VCaP (cell line): ENCODE measurements at regions not wholly inside any gene's neighbourhood (a gene's known extent, or its start where the extent isn't known, plus 50 kb on each side); places are given as distances from the start of the nearest gene placed in this dataset.

ENCODE experiments used
- H3K27ac ChIP-seq: fragments of 450-650 bp; 2 replicates; pipeline ENCODE4 v1.5.1; 2017
- CTCF ChIP-seq: fragments of 450-650 bp; conservative IDR thresholded peaks from 2 replicates; pipeline ENCODE4 v1.5.1; 2017; ENCODE audit warnings: mild to moderate bottlenecking, moderate library complexity

DNA sequence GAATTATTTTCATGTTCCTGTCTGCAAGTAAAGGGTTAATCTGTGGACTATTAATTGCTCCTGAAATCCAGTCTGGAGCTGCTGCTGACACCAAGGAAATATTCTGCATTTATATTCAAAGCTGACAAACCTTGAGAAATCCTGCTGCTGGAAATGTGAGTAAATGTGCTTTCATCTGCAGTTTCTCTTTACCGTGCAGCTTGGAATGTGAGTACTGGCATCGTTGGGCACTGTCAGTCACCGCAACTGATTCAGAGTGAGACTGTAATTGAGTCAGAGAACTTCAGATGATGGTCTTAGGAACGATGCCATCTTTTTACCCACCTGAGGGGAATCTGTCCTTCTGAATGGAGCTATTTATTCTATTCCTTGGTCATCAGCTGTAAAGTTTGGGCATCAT is 420.6 kb downstream of the SIPA1L2 start:
- H3K27ac ChIP-seq: no peak overlapping the region
- TF ChIP-seq CTCF: no peak

DNA sequence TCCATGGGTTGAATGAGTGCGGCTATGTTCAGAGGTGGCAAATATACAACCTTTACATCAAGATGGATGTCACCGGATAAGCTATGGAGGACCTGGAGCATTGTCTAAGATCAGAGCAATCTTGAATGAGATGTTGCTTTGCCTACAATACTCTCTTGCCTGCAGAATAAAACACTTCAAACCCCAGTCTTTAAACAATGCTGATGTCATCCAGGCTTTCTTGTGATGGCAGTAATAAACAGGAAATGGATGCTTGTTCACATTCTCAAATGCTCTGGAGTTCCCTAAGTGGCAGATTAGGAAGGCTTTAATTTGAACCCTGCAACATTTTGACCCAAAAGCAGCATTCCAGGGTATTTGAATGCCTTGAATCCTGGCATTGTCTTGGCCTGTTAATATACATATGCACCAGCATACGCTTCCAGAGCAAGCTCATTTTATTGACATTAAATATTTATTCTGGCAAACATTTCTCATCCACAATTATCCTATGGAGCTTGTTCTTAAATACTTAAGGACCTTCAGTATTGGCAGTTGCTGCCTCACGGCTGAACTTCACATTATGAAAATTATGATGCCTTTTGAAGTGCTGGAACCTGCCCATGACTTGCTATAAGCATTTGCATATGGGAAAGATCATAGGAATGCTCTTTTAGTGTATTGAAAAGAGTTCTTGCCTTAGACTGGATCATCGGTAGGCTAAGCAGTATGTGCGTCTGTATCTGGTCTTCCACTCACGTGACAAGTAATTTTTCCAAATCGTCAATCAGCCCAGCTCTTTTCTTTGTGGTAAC is 422.7 kb downstream of the SIPA1L2 start:
- no peak for TF ChIP-seq CTCF
- no peak overlapping the region for H3K27ac ChIP-seq

GRCh38 chr1:232204269-232204668 is 425.7 kb downstream of the SIPA1L2 start:
- no peak overlapping the region for H3K27ac ChIP-seq
- no peak for TF ChIP-seq CTCF

GRCh38 chr1:232201024-232201423 is 428.9 kb downstream of the SIPA1L2 start:
- TF ChIP-seq CTCF: no peak
- no peak overlapping the region for H3K27ac ChIP-seq

DNA sequence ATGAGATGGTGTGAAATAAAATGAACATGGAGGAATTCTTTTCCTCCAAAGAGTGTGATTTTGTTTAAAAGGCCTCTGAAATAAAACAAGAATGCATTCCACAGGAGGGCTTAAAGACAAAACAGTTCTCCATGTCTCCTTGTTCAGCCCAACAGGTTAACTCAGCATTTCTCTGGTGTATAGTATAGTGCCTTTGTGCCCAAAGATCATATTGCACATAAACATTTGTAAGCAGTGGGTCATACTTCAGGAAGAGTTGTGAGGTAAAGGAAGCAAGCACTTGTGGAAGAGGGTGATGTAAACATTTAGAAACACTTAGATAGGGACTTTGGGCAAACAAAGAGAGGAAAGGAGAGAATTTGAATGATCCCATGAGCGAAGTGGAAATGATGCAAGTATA is 433.9 kb downstream of the SIPA1L2 start:
- no peak overlapping the region for H3K27ac ChIP-seq
- no peak for TF ChIP-seq CTCF

- no peak for TF ChIP-seq CTCF
- no peak overlapping the region for H3K27ac ChIP-seq
Measured at GRCh38 chr1:232194424-232194823, 435.5 kb downstream of the SIPA1L2 start.

GRCh38 chr1:232193451-232193783 is 436.5 kb downstream of the SIPA1L2 start:
- no peak overlapping the region for H3K27ac ChIP-seq
- no peak for TF ChIP-seq CTCF
